ENCODE measurements at regions not wholly inside any gene's neighbourhood (a gene's known extent, or its start where the extent isn't known, plus 50 kb on each side); places are given as distances from the start of the nearest gene placed in this dataset.

DNA sequence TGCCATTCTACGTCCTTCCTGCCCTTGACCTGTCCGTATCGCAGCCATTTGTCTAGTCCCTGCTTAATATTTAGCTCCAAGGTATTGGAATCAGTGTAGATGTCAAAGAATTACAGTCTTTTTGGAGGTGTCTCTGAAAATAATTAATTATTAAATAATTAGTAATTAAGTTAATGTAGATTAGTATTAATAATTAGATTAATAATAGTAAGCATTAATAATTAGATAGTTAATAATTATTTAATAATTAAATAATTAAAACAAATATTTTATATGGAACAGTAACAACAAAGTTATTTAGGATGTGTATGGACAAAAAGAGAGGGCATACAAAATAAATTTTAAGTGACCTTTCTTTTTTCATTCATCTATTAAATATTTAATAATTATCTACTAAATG is 639.6 kb downstream of the AACS start:
- intact Hi-C loops (cut with DNase I), result no loop called here
- TF ChIP-seq, protein P1, sequence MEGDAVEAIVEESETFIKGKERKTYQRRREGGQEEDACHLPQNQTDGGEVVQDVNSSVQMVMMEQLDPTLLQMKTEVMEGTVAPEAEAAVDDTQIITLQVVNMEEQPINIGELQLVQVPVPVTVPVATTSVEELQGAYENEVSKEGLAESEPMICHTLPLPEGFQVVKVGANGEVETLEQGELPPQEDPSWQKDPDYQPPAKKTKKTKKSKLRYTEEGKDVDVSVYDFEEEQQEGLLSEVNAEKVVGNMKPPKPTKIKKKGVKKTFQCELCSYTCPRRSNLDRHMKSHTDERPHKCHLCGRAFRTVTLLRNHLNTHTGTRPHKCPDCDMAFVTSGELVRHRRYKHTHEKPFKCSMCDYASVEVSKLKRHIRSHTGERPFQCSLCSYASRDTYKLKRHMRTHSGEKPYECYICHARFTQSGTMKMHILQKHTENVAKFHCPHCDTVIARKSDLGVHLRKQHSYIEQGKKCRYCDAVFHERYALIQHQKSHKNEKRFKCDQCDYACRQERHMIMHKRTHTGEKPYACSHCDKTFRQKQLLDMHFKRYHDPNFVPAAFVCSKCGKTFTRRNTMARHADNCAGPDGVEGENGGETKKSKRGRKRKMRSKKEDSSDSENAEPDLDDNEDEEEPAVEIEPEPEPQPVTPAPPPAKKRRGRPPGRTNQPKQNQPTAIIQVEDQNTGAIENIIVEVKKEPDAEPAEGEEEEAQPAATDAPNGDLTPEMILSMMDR (IDR thresholded peaks at IDR 0.05; ENCODE audit: borderline replicate concordance, extremely low read depth, insufficient read depth), result no peak
- H3K9me3 ChIP-seq (ENCODE audit: control insufficient read depth in 2 of 3, insufficient read depth in 1 of 3, low read length in 3 of 3), result peaks cover 0 to 4% (median 2%) of the 10 kb centered on the region in 3 donors
- no peak for DNase-seq
- peak; percentile 85 for FAIRE-seq
- H3K4me3 ChIP-seq (ENCODE audit: low read length in 3 of 3), result no peak overlapping the region
- no peak overlapping the region for H3K27ac ChIP-seq (ENCODE audit: low read depth in 2 of 2, low read length in 2 of 2)
- no peak overlapping the region for H3K9ac ChIP-seq (ENCODE audit: low read length in 3 of 3)
- H3K27me3 ChIP-seq (ENCODE audit: control insufficient read depth, insufficient read depth, low read length), result no peaks in the 10 kb centered on the region
- no peaks in the 10 kb centered on the region for H3K36me3 ChIP-seq (ENCODE audit: control insufficient read depth in 2 of 3, insufficient read depth in 3 of 3, low read length in 3 of 3)
- no peaks in the 10 kb centered on the region for H3K4me1 ChIP-seq (ENCODE audit: control insufficient read depth in 2 of 3, insufficient read depth in 2 of 3, low read depth in 1 of 3, low read length in 3 of 3)

DNA sequence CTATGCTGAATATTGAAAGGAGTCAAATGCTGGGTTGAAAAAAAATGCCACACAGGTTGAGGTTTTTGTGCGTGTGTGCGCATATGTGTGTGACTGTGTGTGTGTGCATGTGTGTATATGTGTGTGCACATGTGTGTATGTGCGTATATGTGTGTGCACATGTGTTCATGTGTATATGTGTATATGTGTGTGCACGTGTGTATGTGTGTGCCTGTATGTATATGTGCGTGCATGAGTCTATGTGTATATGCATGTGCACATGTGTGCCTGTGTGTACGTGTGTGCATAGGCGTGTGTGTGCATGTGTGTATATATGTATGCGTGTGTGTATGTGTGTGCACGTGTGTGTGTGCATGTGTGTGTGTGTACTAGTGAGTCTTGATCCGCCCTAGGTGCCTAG is 655.7 kb downstream of the AACS start:
- TF ChIP-seq, protein P1 (IDR thresholded peaks at IDR 0.05; ENCODE audit: borderline replicate concordance, extremely low read depth, insufficient read depth), result no peak
- Histone ChIP-seq H3K27ac (ENCODE audit: low read depth in 2 of 2, low read length in 2 of 2) (no peak overlapping the region), H3K27me3 (ENCODE audit: control insufficient read depth, insufficient read depth, low read length) (no peaks in the 10 kb centered on the region), H3K4me1 (ENCODE audit: control insufficient read depth in 2 of 3, insufficient read depth in 2 of 3, low read depth in 1 of 3, low read length in 3 of 3) (no peaks in the 10 kb centered on the region), H3K4me3 (ENCODE audit: low read length in 3 of 3) (no peak overlapping the region), H3K36me3 (ENCODE audit: control insufficient read depth in 2 of 3, insufficient read depth in 3 of 3, low read length in 3 of 3) (no peaks in the 10 kb centered on the region), H3K9me3 (ENCODE audit: control insufficient read depth in 2 of 3, insufficient read depth in 1 of 3, low read length in 3 of 3) (peaks cover 0 to 20% (median 3%) of the 10 kb centered on the region in 3 donors), H3K9ac (ENCODE audit: low read length in 3 of 3) (no peak overlapping the region)
- intact Hi-C loops (cut with DNase I), result no loop called here
- no peak for DNase-seq
- FAIRE-seq, result no peak

DNA sequence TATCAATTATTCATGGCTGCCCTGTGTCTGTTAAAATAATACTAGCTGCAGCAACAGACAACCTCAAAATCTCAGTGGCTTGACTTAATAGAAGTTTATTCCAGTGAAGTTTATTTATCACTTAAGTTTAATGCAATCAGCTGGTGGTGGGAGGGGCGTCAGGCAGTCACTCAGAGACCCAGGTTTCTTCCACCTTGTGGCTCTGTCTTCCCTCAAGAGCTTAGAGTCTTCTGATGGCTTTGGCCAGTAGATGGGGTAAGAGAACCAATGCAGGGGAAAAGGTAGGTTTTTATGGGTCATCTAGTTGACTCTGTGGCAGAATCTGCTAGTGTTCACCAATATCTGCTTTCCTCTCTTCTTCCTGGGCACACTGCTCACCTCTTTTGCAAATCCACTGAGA is 668.9 kb downstream of the AACS start:
- TF ChIP-seq, protein P1 (IDR thresholded peaks at IDR 0.05; ENCODE audit: borderline replicate concordance, extremely low read depth, insufficient read depth), result no peak
- DNase-seq, result no peak
- no peak overlapping the region for H3K4me3 ChIP-seq (ENCODE audit: low read length in 3 of 3)
- no peaks in the 10 kb centered on the region for H3K4me1 ChIP-seq (ENCODE audit: control insufficient read depth in 2 of 3, insufficient read depth in 2 of 3, low read depth in 1 of 3, low read length in 3 of 3)
- intact Hi-C loops (cut with DNase I), result no loop called here
- no peak overlapping the region for H3K9ac ChIP-seq (ENCODE audit: low read length in 3 of 3)
- H3K27ac ChIP-seq (ENCODE audit: low read depth in 2 of 2, low read length in 2 of 2), result no peak overlapping the region
- peaks cover 0 to 14% (median 0%) of the 10 kb centered on the region in 3 donors for H3K9me3 ChIP-seq (ENCODE audit: control insufficient read depth in 2 of 3, insufficient read depth in 1 of 3, low read length in 3 of 3)
- FAIRE-seq, result no peak
- H3K36me3 ChIP-seq (ENCODE audit: control insufficient read depth in 2 of 3, insufficient read depth in 3 of 3, low read length in 3 of 3), result no peaks in the 10 kb centered on the region
- H3K27me3 ChIP-seq (ENCODE audit: control insufficient read depth, insufficient read depth, low read length), result no peaks in the 10 kb centered on the region

DNA sequence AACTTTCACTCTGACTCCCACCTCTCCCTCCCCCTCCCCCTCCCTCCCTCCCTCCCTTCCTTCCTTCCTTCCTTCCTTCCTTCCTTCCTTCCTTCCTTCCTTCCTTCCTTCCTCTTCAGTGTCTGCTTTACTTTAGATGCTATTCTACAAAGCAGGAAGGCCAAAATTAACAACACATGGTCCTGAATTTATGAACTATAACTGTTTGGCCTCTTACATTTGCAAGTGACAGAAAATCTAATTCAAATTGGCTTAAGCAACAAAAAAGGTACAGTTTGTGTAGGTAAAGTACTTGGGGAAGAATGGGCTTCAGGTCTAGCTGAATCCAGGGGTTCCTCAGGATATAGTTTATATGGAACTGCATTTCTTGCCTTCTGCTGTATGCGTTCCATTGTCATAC is 673.0 kb downstream of the AACS start:
- no peaks in the 10 kb centered on the region for H3K4me1 ChIP-seq (ENCODE audit: control insufficient read depth in 2 of 3, insufficient read depth in 2 of 3, low read depth in 1 of 3, low read length in 3 of 3)
- H3K9ac ChIP-seq (ENCODE audit: low read length in 3 of 3), result no peak overlapping the region
- H3K36me3 ChIP-seq (ENCODE audit: control insufficient read depth in 2 of 3, insufficient read depth in 3 of 3, low read length in 3 of 3), result no peaks in the 10 kb centered on the region
- H3K9me3 ChIP-seq (ENCODE audit: control insufficient read depth in 2 of 3, insufficient read depth in 1 of 3, low read length in 3 of 3), result peaks cover 0 to 21% (median 0%) of the 10 kb centered on the region in 3 donors
- H3K4me3 ChIP-seq (ENCODE audit: low read length in 3 of 3), result no peak overlapping the region
- TF ChIP-seq, protein P1 (IDR thresholded peaks at IDR 0.05; ENCODE audit: borderline replicate concordance, extremely low read depth, insufficient read depth), result no peak
- no peak overlapping the region for H3K27ac ChIP-seq (ENCODE audit: low read depth in 2 of 2, low read length in 2 of 2)
- DNase-seq (no peak), FAIRE-seq (no peak)
- H3K27me3 ChIP-seq (ENCODE audit: control insufficient read depth, insufficient read depth, low read length), result no peaks in the 10 kb centered on the region
- intact Hi-C loops (cut with DNase I), result no loop called here
